Heart left ventricle (tissue), 13 donors: ENCODE measurements at regions not wholly inside any gene's neighbourhood (a gene's known extent, or its start where the extent isn't known, plus 50 kb on each side); places are given as distances from the start of the nearest gene placed in this dataset.

Source experiments
- POLR2A ChIP-seq, 2 donors: fragments of 450-650 bp; IDR thresholded peaks; one replicate each; pipeline ENCODE4 v1.6.1; 2017; ENCODE audit warnings: antibody characterized with exemption in 2 of 2, mild to moderate bottlenecking in 2 of 2, moderate library complexity in 2 of 2
- TF ChIP-seq, protein P1 (sequence below), 12 donors: fragments of 200-600 bp; sonication (generic) in 4 of 12; IDR thresholded peaks; one replicate each; pipeline versions ENCODE4 v1.5.0 to v1.8.0; 2018 to 2022; ENCODE audit warnings: antibody characterized with exemption in 12 of 12, mild to moderate bottlenecking in 5 of 12
- donor health status: ischemic (EF 13 %, LVEDD 7.1; RV severe dilation, severe dysfunction).
- donor health status: DM: no; HTN: yes; CAD: no.
- donor health status: DM: no; HTN: no; CAD: no.
- donor health status: ischemic (EF 25% LVEDD 6.9; RV normal size, moderate dysfunction).
- donor health status: ischemic (EF 25% LVEDD 5.7; RV mildly dilated, moderate dysfunction).
- donor health status: ischemic (EF 35%, LVEDD 5.7; RV mildly dilated, moderate dysfunction).
- donor health status: nonischemic (EF 11% LVEDD 7.7; RV severe dilation, severe dysfunction).
- donor health status: DM: yes; HTN: yes; CAD: no.
- donor health status: PGD.
- donor health status: ischemic (EF 29% LVEDD 5.4; RV normal size, mild dysfunction).
- donor health status: nonischemic (EF 23%, LVEDD 6.1; RV moderate dilation, normal function).

DNA sequence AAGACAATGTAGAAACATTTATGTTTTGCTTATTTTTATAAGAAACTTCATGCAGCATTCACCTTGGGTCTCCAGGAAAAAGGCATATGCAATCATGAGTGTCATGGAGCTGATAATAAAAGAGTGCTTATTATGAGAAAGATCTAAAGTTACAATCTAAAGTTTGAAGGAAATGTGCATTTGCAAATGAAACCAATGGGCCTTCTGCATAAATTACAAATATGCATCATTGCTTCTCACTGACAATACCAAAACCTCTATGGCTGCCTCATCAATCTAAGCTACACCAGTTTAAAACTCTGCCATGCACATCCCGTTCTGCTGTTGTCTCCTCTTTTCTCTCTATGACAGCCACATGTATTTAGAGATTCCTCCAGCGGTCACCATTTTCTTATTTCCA lies 103.2 kb upstream of the ABI3BP start:
- TF ChIP-seq, protein P1, sequence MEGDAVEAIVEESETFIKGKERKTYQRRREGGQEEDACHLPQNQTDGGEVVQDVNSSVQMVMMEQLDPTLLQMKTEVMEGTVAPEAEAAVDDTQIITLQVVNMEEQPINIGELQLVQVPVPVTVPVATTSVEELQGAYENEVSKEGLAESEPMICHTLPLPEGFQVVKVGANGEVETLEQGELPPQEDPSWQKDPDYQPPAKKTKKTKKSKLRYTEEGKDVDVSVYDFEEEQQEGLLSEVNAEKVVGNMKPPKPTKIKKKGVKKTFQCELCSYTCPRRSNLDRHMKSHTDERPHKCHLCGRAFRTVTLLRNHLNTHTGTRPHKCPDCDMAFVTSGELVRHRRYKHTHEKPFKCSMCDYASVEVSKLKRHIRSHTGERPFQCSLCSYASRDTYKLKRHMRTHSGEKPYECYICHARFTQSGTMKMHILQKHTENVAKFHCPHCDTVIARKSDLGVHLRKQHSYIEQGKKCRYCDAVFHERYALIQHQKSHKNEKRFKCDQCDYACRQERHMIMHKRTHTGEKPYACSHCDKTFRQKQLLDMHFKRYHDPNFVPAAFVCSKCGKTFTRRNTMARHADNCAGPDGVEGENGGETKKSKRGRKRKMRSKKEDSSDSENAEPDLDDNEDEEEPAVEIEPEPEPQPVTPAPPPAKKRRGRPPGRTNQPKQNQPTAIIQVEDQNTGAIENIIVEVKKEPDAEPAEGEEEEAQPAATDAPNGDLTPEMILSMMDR (IDR thresholded peaks at IDR 0.05), result no peak
- no peak for TF ChIP-seq POLR2A (IDR thresholded peaks at IDR 0.05)
